IMR-90 (cell line): ENCODE measurements at regions not wholly inside any gene's neighbourhood (a gene's known extent, or its start where the extent isn't known, plus 50 kb on each side); places are given as distances from the start of the nearest gene placed in this dataset.

ENCODE experiments used
- BHLHE40 ChIP-seq: fragments of 150-350 bp; IDR thresholded peaks from 2 replicates; pipeline ENCODE4 v1.6.1; 2016; ENCODE audit warnings: mild to moderate bottlenecking, low read depth, low read length
- MXI1 ChIP-seq: IDR thresholded peaks from 2 replicates; pipeline ENCODE4 v1.6.1; 2012; ENCODE audit warnings: low read depth, mild to moderate bottlenecking, low read length, moderate library complexity, borderline replicate concordance
- POLR2A ChIP-seq: IDR thresholded peaks from 2 replicates; pipeline ENCODE4 v1.6.1; 2012; ENCODE audit warnings: mild to moderate bottlenecking, low read depth, low read length
- SMC3 ChIP-seq: fragments of 150-350 bp; IDR thresholded peaks from 2 replicates; pipeline ENCODE4 v1.6.1; 2016; ENCODE audit warnings: low read depth, mild to moderate bottlenecking, antibody characterized with exemption, low read length, moderate library complexity
- TF ChIP-seq, protein P1 (sequence below): conservative IDR thresholded peaks from 2 replicates; pipeline ENCODE4 v1.5.1; 2012; ENCODE audit warnings: mild to moderate bottlenecking, low read depth, low read length, improper control_type of control experiment

DNA sequence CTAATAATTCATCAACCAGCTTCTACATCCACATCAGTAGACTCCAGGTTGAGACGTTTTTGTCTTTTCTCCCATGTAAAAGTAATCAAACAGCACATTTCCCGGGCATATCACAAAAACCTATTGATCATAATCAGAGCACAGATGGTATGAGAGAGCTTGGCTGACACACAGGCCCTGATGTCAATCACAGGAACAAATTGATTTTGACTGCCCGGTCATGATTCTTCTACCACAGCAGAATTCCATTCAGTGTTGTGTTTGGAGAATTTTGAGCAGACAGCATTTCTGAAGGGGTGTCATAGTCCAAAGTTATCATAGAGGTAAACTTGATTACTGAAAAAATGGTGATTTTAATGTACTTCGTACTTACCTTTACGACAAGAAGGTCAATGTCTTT lies 351.1 kb downstream of the ZSWIM6 start:
- TF ChIP-seq, protein P1, sequence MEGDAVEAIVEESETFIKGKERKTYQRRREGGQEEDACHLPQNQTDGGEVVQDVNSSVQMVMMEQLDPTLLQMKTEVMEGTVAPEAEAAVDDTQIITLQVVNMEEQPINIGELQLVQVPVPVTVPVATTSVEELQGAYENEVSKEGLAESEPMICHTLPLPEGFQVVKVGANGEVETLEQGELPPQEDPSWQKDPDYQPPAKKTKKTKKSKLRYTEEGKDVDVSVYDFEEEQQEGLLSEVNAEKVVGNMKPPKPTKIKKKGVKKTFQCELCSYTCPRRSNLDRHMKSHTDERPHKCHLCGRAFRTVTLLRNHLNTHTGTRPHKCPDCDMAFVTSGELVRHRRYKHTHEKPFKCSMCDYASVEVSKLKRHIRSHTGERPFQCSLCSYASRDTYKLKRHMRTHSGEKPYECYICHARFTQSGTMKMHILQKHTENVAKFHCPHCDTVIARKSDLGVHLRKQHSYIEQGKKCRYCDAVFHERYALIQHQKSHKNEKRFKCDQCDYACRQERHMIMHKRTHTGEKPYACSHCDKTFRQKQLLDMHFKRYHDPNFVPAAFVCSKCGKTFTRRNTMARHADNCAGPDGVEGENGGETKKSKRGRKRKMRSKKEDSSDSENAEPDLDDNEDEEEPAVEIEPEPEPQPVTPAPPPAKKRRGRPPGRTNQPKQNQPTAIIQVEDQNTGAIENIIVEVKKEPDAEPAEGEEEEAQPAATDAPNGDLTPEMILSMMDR = no peak
- TF ChIP-seq BHLHE40 (no peak), POLR2A (no peak), SMC3 (no peak), MXI1 (no peak)
